Kidney (tissue), 13 donors: ENCODE measurements at regions not wholly inside any gene's neighbourhood (a gene's known extent, or its start where the extent isn't known, plus 50 kb on each side); places are given as distances from the start of the nearest gene placed in this dataset.
"Not testable (repeated sequence)": the region's sequence is repeated elsewhere in the genome, so short reads cannot be mapped to it uniquely, and the experiment has no call there.

Experiments
- DNase-seq, 5 donors: peaks; one replicate each; pipeline ENCODE4 v3.0.0-alpha.2; 2013 to 2020
- FAIRE-seq: peaks from 2 replicates; lab custom pipeline; 2012; peaks lifted over from hg19 to GRCh38; lab: Jason Lieb, UNC
- H3K27ac ChIP-seq, 2 donors: one replicate each; pipeline ENCODE4 v1.7.0; 2013; ENCODE audit warnings: low read depth in 2 of 2, low read length in 2 of 2, inconsistent platforms in 1 of 2
- H3K27me3 ChIP-seq: one replicate; pipeline ENCODE4 v1.7.1; 2013; ENCODE audit warnings: low read length, inconsistent platforms; ENCODE audit not compliant: control insufficient read depth, insufficient read depth
- H3K36me3 ChIP-seq, 3 donors: one replicate each; pipeline versions ENCODE4 v1.7.0 to v1.7.1; 2013; ENCODE audit warnings: low read length in 3 of 3, control low read depth in 1 of 3, inconsistent platforms in 1 of 3; ENCODE audit not compliant: insufficient read depth in 3 of 3, control insufficient read depth in 2 of 3
- H3K4me1 ChIP-seq, 3 donors: one replicate each; pipeline versions ENCODE4 v1.7.0 to v1.7.1; 2013; ENCODE audit warnings: low read length in 3 of 3, inconsistent platforms in 1 of 3, low read depth in 1 of 3; ENCODE audit not compliant: control insufficient read depth in 2 of 3, insufficient read depth in 2 of 3
- H3K4me3 ChIP-seq, 3 donors: one replicate each; pipeline versions ENCODE4 v1.7.0 to v1.8.1; 2013; ENCODE audit warnings: low read length in 3 of 3, control low read depth in 1 of 3, inconsistent platforms in 1 of 3
- H3K9ac ChIP-seq, 3 donors: one replicate each; pipeline versions ENCODE4 v1.7.0 to v1.7.1; 2013; ENCODE audit warnings: low read length in 3 of 3, control low read depth in 1 of 3, inconsistent platforms in 1 of 3
- H3K9me3 ChIP-seq, 3 donors: one replicate each; pipeline versions ENCODE4 v1.7.0 to v1.7.1; 2013; ENCODE audit warnings: low read length in 3 of 3, control low read depth in 1 of 3, inconsistent platforms in 1 of 3; ENCODE audit not compliant: control insufficient read depth in 2 of 3, insufficient read depth in 1 of 3
- intact Hi-C: fragments of 100-400 bp; cut with DNase I; formaldehyde crosslinking; loops from one replicate; pipeline ENCODE4 v1.11.1; 2022
- TF ChIP-seq, protein P1 (sequence below): IDR thresholded peaks from 3 replicates; pipeline ENCODE4 v1.5.1; 2012; ENCODE audit warnings: mild to moderate bottlenecking, moderate library complexity, borderline replicate concordance; ENCODE audit not compliant: insufficient read depth; ENCODE audit errors: extremely low read depth
- donor health status: control.
- donor health status: control.
- donor health status: control.
- donor health status: control.
- donor health status: control.
- donor health status: DM: yes; HTN: yes; CAD: no.
- donor health status: Normal renal cell carcinoma (clear cell type).

DNA sequence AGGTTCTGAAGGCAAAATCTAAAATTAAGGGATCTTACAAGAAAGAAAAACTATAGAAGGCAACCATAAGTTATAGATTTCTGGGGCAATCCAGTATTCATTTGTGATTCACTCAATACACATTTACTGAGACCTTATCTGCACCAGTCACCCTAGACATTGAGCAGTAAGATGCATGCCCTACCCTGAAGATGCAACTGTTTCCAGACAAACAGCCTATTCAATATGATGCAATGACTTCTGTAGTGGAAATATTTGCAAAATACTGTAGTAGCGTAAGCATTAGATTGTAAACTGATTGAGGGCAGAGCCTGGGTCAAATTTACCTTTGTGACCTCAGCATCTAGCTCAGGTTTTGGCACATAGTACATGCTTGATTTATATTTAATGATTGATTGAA lies 256.2 kb upstream of the ACTBL2 start:
- intact Hi-C loops = no loop called here
- Histone ChIP-seq H3K27me3 (no peaks in the 10 kb centered on the region), H3K27ac (no peak overlapping the region), H3K9me3 (no peaks in the 10 kb centered on the region), H3K9ac (no peak overlapping the region), H3K4me1 (peaks cover 0 to 2% (median 0%) of the 10 kb centered on the region in 3 donors), H3K36me3 (no peaks in the 10 kb centered on the region), H3K4me3 (no peak overlapping the region)
- no peak for DNase-seq
- TF ChIP-seq, protein P1, sequence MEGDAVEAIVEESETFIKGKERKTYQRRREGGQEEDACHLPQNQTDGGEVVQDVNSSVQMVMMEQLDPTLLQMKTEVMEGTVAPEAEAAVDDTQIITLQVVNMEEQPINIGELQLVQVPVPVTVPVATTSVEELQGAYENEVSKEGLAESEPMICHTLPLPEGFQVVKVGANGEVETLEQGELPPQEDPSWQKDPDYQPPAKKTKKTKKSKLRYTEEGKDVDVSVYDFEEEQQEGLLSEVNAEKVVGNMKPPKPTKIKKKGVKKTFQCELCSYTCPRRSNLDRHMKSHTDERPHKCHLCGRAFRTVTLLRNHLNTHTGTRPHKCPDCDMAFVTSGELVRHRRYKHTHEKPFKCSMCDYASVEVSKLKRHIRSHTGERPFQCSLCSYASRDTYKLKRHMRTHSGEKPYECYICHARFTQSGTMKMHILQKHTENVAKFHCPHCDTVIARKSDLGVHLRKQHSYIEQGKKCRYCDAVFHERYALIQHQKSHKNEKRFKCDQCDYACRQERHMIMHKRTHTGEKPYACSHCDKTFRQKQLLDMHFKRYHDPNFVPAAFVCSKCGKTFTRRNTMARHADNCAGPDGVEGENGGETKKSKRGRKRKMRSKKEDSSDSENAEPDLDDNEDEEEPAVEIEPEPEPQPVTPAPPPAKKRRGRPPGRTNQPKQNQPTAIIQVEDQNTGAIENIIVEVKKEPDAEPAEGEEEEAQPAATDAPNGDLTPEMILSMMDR = no peak
- no peak for FAIRE-seq

DNA sequence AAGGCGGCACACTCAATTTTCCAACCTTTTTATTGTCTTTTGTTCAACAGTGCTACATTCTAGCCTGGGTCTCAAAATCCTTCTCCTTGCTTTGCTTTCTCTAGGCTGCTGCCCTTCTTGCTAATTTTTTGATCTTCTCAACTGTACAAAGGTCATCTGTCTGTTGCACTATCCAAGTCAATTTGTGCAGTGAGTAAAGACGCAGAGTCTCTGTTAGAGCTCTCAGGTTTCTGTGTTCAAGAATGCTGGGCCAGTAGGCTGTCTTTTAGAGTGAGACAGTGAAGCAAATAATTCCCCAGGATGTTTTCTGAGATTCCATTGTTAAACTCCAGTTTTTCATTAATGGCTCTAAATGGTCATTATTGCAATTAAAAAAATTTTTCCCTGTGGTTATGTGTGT lies 255.7 kb upstream of the ACTBL2 start:
- no peaks in the 10 kb centered on the region for H3K36me3 ChIP-seq
- H3K9me3 ChIP-seq = no peaks in the 10 kb centered on the region
- intact Hi-C loops = no loop called here
- H3K27ac ChIP-seq = no peak overlapping the region
- no peak for FAIRE-seq
- H3K4me1 ChIP-seq = peaks cover 0 to 2% (median 0%) of the 10 kb centered on the region in 3 donors
- peak in 2 of 5 donors; percentile 59 to 68 for DNase-seq
- H3K9ac ChIP-seq = no peak overlapping the region
- no peaks in the 10 kb centered on the region for H3K27me3 ChIP-seq
- no peak overlapping the region for H3K4me3 ChIP-seq
- TF ChIP-seq, protein P1 = no peak

DNA sequence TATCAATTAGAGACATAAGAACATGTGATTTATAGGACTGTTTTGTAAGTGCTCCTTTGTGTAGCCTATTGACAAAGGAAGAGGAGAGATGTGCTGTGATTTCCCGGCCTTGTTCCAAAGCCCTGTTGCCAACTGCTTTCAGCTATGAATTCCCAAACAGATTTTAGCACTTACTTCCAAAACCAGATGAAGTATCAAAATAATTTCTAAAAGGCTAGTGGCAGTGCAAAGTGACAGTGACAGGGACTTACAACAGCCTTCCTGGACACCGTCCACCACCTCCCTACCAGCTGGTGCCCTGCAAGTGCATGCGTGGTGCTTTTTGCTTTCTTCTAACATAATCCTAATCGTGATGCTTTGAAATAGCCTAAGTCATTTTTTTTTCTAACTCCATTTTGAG lies 254.1 kb upstream of the ACTBL2 start:
- TF ChIP-seq, protein P1 = no peak
- no peak overlapping the region for H3K9ac ChIP-seq
- no peak overlapping the region for H3K4me3 ChIP-seq
- H3K36me3 ChIP-seq = no peaks in the 10 kb centered on the region
- intact Hi-C loops = no loop called here
- DNase-seq (no peak), FAIRE-seq (no peak)
- H3K9me3 ChIP-seq = no peaks in the 10 kb centered on the region
- no peaks in the 10 kb centered on the region for H3K27me3 ChIP-seq
- peaks cover 0 to 2% (median 0%) of the 10 kb centered on the region in 3 donors for H3K4me1 ChIP-seq
- no peak overlapping the region for H3K27ac ChIP-seq

DNA sequence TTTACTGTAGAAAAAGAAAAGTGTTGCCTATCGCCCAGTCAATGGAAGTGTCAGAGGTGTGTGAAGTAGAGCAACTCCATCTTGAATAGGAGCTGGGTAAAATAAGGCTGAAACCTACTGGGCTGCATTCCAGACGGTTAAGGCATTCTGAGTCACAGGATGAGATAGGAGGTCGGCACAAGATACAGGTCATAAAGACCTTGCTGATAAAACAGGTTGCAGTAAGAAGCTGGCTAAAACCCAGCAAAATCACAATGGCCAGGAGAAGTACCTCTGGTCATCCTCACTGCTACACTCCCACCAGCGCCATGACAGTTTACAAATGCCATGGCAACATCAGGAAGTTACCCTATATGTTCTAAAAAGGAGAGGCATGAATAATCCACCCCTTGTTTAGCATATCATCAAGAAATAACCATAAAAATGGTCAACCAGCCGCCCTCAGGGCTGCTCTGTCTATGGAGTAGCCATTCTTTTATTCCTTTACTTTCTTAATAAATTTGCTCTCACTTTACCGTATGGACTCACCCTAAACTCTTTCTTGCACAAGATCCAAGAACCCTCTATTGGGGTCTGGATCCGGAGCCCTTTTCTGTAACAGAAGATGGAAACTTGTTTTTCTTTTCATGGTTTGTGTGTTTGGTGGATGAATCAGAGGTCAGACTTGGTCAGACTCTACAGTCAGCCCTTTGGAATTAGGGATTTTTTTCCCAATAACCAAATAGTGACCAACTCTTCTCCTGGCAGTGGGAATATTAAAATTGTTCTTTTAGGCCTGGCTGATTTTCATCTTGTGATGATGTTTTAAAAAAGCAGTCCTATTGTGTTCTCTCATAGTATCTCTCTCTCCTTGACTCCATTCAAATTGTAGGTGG lies 252.9 kb upstream of the ACTBL2 start:
- intact Hi-C loops, FAIRE-seq, H3K36me3 ChIP-seq, H3K9me3 ChIP-seq, H3K4me1 ChIP-seq, H3K27me3 ChIP-seq, H3K27ac ChIP-seq, H3K9ac ChIP-seq, H3K4me3 ChIP-seq, DNase-seq: not testable (repeated sequence)
